Activated CD4-positive, CD25-positive, alpha-beta regulatory T cell (primary cell): ENCODE measurements at regions not wholly inside any gene's neighbourhood (a gene's known extent, or its start where the extent isn't known, plus 50 kb on each side); places are given as distances from the start of the nearest gene placed in this dataset.

Source experiments
- DNase-seq, 4 experiments: peaks; one replicate each; lab custom pipeline; 2025; lab: John Stamatoyannopoulos, UW

DNA sequence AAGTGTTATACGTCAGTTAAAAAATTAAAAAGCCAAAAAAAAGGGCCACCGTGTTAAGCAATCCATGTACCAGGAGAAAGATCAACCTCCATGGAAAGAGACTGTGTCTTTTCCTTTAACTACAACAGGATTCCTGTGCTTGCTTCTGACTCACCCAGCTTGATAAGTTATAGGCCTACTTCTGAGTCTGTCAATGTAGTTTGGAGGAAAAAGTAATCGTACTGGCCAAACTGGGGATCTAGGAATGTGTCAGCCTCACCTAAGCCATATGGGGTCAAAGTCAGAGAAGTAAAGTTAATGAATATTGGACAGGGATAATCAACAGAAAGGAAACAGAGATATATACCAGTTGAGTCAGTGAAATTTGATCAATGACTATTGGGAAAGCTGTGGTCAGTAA is 470.8 kb upstream of the SLIT2 start:
- no peak for DNase-seq

DNA sequence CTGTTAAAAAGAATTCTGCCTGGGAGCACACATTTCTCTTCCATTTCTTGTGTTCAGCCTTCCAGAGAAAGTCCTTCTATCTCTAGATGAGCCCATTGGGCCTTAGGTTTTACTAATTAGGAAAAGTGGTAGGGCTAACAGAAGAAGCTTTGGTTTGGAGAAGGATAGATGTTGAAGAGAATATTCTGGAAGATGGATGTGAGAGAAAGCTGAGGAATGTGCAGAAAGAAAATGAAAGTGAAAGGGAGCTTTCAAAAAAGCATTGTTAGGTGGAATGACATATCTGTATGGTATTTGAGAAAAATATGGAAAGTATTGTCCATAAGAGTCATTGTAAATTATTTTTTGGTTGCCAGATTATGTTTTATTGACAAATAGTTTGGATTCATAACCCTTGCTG is 474.8 kb upstream of the SLIT2 start:
- DNase-seq = no peak

DNA sequence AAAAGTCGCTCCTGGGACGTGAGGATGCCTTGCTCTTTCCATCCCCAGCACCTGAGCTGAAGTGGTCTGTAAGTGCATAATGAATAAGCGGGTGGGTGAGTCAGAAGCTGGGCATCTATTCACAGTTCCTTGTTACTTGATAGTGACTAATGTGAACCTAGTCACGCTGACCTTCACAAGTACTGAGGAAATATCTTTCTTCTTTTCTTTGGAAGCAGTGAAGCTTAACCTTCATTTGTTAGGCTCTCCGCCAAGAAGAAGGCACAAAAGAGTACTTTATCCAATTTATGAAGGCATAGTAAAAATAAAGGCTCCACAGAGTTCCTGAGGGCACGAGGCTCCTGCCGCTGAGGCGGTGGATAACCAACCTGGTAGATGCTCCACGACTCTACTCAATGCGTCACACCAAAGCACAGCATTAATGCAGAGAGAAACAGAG is 475.7 kb upstream of the SLIT2 start:
- no peak for DNase-seq

DNA sequence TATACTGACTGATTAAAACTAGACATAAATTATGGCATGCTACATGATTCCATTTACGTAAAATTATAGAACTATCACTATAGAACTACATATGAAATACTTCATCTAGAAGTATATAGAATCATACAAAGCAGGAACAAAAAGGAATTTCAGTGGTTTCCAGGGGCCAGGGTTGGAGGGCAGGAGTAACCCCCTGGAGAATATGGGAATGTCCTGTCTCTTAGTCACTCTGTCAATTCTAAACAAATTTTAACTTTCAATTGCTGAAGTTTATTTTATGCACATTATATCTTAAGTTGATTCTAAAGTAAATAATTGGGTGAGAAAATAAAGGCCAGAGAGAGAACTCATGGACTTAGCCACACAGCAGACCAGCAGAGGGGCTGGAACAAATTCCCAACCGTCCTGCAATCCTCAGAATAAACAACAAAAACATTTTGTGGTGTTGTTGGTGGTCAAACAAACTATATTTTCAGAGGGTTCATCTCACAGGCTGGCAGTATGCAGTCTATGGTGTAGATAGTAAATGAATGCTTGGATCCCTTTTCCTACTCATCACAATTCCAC is 476.9 kb upstream of the SLIT2 start:
- no peak for DNase-seq

DNA sequence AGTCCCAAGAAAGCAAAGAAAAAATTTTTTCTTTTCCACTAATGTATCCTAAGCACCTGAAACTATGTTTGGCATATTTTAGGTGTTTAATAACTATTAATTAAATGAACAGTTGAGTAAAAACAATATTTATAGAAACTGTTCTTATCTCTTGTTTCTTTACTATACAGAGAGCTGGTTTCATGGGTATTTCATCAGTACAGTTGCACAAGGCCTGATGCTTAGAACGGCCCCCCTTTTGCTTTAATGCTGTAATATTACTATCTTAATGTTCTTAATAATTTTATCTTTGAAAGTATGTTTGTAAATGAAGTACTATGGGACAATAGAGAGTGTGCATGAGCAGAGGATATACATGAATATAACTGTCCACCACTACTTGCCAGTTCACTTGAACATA is 479.1 kb upstream of the SLIT2 start:
- DNase-seq = no peak

DNA sequence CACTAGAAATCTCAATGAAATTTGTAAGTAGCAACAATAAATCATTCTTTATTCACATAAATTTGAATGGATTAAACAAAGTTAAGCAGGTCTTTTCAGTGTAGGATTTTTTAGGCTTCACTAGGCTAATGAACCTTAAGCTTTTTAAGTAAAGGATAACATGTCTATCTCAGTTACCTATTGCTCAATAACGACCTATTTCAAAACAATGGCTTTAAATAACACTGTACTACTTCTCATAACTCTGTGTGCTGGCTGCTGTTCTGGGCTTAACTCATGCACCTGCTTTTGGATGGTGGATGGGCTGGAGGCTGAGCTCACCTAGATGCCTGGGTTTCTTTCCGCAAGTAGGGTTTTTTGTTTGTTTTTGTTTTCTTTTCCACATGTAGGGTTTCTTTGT is 495.0 kb upstream of the SLIT2 start:
- no peak for DNase-seq

DNA sequence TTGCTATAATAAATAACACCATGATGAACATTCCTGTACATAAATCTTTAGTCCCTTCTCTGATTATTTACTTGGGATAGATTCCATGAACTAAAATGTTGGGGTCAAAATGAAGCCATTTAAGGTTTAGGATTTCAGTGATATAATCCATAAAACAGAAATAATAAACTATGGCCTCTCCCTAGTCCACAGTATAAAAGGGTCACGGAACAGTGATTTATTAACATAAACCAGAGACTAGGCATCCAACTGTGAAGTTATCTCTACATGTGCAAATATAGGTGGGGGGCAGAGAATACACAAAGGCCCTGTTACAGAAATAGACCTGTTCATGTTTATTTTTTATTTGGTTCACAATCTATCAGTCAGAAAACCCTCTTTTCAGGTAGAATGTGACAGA is 499.1 kb upstream of the SLIT2 start:
- DNase-seq = no peak

DNA sequence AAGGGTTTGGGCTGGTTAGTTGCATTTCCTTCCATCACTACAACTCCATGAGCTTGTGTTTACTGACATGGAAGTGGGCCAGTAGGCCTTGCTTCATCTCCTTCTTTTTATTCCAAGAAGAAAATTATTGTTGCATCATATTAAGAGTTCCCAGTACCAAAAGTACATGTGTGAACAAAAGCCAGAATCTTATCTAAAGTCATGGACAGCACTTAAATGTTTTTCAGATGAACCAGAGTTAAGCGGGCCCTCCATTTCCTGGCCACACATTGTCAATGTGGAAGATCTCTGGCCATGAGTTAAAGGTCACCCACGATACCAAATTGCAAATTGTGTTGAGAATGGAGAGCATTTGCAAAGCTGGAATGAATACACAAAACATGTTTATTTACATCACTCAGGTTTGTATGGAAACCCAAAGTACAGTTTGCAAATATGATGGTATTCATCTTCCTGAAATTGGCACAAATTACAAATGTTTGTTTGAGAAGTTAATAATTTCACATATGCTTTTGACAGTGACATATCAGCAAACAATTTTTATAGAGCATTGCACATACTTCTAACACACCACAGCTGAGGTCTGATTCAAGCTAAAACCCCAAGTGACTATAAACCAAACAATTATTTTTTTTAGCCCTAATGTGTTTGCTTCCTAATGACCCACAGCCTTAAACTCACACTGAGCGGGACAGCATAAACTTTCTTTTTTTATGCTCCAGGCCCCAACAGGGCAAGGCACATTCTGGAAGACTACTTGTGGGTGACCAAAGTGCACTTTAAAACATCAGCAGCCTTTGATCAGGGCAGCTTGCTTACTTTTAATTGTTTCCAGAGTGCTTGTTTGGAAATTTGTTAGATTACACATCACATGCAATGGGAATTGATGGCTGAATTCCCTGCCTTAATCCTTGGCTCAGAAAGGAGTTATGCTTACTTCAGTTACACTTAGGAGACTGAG is 502.9 kb upstream of the SLIT2 start:
- DNase-seq = no peak

DNA sequence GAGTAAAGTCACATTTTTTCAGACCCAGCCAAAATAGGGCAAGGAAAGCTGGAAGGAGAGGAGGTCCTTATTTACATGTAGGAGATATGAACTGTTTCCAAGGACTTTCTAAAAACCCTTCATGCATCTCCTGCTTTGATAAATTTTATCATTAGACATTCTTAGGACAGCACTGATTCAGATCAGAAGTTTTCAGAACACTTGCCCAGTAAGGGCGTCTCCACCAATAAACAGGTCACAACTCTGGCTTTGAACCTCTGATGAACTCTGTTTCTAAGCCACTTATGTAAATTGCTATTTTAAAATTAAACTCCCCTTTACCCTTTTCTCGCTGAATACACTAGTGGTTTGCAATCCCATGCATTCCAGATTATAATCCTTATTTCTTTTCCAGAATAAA is 505.3 kb upstream of the SLIT2 start:
- no peak for DNase-seq

DNA sequence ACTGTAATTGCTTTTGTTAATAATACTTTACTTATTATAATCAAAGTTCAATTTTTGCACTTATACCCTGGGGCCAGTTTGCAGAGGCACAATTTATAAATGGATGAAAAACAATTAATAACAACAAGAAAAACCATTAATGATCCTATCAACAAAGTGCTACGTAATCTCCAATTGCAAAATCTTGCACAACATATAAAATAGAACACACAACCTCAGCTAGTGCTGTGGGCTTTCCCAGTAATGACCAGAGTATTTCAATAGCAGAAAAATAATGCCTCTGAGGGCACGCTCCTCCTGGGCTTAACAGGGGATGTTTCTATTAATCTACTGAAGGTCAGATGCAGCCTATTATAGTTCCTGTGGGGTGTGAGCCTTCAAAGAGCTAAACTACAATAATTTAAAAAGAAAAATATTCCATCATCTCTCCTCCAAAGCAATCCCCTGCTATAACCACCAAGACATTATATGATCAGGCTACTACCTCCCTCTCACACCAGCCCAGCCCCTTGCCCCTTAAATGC is 508.5 kb upstream of the SLIT2 start:
- no peak for DNase-seq

DNA sequence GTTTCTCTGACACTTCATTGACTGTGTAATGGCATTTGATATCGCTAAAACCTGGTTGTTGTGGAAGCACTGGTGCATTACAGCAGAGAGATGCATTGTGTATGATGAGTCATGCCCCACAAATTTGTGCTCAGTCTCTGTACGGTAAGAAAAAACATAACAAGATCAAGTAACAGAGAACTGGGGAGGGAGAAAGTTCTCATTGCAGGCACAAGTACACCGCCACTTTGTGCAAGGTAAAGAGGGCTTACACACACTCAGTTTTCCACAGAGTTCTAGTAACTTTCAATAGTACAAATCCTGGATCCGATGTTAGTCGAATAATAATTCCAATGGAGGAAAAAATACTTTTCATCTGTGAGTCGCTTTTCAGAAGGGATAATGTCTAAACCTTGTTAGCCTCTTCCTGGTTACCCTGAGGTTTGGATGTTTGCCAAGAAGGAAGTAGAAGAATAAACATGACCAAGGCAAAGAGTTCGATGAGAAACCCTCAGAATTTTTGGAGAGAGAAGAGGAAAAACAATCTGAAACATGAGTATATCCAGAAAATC is 512.5 kb upstream of the SLIT2 start:
- no peak for DNase-seq

DNA sequence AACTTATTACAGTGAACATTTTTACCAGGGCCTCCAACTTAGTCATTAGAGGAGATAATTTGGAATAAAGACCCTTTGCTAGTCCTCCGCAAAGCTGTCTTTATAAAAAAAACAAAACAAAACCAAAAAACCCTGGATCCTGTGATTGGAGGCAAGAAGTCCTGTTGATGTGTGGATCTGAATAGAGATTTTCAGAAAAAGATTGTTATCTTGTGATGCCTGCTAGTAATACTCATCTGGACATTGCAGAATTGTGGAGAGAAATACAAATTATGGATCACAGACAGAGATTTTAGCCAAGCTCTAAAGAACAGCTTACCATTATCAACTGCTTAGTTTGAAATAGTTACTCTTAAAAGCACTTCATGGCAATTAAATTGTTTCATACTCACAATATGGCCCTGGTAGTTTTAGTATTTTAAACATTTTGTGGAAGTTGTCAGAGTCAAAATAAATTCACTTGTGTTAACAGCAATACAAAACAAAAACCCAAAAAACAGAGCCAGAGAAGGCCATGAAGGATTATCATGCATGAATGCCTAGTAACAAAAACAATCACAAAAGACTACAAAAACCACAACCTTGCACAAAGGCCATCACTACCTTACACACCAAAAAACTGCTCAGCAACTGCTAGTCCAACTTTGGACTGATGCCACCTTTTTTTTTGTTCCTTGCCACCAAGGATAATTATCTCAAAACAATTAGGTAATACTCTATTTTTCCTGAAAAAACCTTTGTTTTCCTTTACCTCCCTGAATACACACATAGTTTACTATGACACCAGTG is 514.5 kb upstream of the SLIT2 start:
- no peak for DNase-seq

DNA sequence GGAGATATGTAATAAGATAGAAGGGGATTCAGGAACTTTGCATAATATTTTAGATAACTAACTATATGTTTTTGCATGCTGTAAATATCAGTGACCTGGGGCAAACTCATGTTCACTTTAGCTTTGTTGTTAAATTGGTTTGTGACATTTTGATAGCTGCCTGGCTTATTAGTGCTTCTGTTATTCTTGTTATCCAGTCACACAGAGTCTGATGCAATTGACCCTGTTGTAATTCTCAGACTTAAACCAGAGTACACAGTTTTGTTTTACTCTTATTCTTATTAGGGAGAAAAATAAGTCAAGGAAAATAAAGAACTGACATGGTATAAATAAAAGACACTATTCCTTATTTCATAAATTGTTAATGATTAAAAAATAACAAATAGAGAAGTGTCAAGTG is 516.7 kb upstream of the SLIT2 start:
- no peak for DNase-seq

DNA sequence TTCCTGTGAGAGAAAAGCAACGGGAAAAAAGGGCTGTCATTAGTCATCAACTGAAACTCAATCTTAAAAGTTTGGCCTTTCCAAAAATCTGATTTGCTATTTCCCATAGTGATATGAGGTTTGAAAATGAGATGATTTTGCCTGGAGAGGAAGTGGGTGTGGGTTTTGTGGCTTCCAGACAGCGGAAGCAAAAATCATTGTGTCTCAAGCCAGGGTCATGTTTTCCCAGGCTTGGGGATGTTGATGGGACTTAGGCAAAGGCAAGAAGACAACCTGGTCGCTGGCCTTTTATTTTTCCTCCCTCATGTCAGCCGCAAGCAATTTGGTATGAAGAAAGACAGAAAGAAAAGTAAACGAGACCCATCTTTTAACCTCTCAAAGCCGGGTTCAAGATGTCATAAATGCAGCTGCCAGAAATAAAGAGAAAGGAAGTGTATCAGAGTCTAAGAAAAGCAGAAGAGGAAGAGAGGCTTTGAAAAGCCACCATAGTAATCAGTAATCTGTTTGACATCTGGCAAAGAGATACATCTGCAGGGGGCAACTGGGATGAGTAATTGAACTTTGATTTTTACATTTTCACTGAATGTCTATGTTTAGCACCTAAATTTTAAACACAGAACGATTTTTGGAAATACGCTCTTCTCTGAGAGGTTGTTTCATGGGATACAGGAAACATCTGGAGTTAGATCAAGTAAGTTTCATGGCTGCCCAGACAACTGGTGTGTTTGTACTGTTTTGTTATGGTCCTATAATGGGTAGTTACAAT is 521.6 kb upstream of the SLIT2 start:
- DNase-seq = no peak

DNA sequence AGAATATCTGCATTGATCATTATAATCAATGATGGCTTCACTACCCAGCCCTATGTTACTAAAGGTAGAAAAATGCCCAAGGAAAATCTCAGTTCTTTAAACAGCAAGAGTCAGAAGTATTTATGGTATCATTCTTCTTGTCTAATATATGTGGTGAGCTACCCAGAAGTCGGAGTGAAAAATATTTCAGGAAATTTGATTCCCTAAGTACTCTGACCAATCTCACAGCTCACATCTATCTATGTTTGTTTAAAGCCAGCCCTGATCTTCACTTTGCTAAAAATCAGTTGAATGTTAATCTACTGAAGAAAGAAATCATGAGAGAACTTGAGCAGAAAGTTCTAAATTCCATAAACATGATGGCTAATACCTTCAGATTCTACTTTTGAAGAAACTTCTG is 522.9 kb upstream of the SLIT2 start:
- no peak for DNase-seq

DNA sequence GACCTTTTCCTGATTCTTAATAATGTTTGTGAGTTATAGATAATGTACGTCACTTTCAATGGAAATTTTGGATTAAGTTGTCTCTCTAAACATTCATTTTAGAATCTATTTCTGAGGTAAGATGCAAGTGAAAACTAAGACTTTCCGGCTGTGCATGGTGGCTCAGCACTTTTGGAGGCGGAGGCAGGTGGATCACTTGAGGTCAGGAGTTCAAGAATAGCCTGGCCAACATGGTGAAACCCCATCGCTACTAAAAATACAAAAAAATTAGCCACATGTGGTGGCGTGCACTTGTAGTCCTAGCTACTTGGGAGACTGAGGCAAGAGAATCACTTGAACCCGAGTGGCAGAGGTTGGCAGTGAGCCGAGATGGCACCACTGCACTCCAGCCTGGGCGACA is 524.6 kb upstream of the SLIT2 start:
- no peak for DNase-seq

DNA sequence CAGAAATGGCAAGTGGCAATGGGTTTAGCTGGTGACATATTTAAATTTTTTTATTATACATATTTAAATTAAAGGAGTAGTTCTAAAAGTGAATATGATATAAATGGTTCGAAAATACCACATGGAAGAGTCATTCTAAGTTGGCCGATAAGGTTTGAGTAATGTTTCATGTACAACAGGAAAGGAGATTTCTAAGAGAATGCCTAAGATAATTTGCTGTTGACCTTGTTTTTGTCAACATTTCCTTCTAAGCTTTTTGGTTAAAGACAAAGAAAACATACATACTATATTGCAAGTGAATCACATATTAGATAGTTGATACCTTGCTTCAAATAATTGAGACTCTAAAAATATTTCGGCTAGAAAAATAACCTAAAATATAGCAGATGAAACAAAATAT is 526.6 kb upstream of the SLIT2 start:
- DNase-seq = no peak

DNA sequence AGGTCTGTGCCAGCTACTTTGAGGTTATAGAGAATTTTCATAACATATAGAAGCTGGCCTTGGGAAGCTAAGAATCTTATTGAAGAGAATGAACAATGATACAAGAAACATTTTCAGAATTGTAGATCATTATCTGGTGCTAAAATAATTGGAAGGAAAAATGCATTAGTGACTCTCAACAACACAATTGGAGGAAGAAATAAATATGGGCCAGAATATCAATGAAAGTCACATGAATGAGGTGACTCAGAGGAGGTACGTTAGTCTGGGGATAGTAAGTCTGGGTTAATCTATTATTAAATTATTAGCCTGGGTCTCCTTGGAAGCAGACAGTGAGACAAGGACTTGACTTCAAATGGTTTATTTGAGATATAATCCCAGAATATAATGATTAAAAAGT is 529.3 kb upstream of the SLIT2 start:
- no peak for DNase-seq

DNA sequence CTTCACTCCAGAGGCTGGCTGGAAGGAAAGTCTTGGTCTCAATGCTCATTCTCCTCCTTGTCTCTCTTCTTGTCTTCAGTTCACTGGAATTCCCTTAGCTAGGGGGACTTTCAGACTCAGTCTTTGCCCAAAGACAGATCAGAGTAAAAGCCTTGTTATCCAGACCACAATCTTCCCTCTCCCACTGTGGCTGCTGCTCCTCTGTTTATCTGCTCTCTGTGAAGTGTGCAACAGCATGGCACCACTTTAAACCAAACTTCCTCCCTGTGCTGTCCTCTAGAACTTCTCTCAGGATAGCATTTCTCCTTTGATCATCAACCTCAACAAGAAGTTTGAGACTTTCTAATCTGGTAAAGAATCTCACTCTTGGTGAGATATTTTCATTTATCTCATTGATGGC is 530.1 kb upstream of the SLIT2 start:
- DNase-seq = no peak

DNA sequence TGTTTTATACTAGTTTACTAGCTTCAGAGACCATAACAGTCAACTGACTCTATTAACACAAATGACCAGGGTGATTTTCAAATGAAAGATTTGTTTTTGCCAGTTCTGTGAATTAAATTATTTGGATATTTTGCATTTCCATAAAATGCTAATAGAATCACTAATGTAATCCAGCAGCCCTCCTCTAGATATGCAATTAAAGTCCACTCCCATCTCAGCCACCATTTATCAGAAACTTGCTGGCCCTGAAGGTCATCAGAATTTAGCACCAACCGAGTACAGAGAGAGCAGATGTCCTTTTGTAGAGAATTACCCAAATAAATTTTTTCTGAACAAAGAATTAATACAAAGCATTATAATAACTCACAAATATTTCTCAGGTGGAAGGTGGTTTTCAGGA is 531.1 kb upstream of the SLIT2 start:
- DNase-seq = no peak

DNA sequence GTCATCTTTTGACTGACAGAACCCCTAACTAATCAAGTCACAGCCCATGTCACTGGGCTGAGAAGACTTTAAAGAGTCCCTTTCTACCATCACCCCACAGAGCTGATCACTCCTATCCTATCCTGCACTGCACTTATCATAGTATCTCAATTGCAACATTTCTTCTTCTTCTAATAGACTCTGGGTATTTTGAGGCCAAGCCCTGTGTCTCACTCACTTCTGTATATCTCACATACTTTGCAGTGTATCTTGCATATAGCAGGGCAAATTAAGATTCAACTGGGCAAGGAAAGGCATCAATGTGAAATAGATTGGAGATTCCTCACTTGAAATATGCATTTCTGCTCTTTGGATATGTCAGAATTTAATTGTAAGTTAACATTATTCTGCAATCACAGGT is 531.5 kb upstream of the SLIT2 start:
- no peak for DNase-seq

DNA sequence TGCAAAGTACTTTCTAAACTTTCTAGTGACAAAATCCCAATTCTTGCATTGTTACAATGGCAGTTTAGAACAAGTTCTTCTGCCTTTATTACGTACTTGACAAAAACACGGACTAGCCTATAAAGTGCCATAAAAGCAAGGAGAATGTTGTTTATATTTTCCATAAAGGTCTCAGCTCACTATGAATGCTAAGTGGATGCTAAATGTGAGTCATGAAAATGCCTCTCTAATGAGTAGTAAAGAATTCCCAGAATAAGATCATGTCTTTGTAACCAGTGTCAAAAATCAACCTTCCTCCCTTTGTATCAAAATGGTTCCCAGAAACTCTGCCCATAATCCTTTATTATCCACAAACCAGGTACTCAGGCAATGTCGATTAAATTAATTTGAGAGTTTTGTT is 539.8 kb upstream of the SLIT2 start:
- DNase-seq = no peak
